Heart left ventricle (tissue), 16 donors: ENCODE measurements at regions not wholly inside any gene's neighbourhood (a gene's known extent, or its start where the extent isn't known, plus 50 kb on each side); places are given as distances from the start of the nearest gene placed in this dataset.

Source experiments
- ATAC-seq, 4 donors: fragments of 200-7000 bp; cut with Tn5 transposase; one replicate each; pipeline ENCODE4 v1.9.1; 2020 to 2022; ENCODE audit warnings: moderate library complexity in 4 of 4, mild to moderate bottlenecking in 3 of 4, moderate number of reproducible peaks in 1 of 4
- DNase-seq, 5 donors: peaks; one replicate each; pipeline ENCODE4 v3.0.0-alpha.2; 2020
- H3K27ac ChIP-seq, 12 donors: fragments of 200-600 bp; sonication (generic) in 4 of 12; one replicate each; pipeline versions ENCODE4 v1.5.0 to v1.8.0; 2016 to 2022; ENCODE audit warnings: mild to moderate bottlenecking in 2 of 12
- H3K27me3 ChIP-seq, 9 donors: fragments of 200-600 bp; sonication (generic) in 2 of 9; one replicate each; pipeline versions ENCODE4 v1.5.1 to v1.8.0; 2016 to 2022; ENCODE audit warnings: mild to moderate bottlenecking in 3 of 9
- H3K36me3 ChIP-seq, 9 donors: fragments of 200-600 bp; sonication (generic) in 2 of 9; one replicate each; pipeline versions ENCODE4 v1.5.0 to v1.8.0; 2018 to 2022; ENCODE audit warnings: mild to moderate bottlenecking in 2 of 9
- H3K4me1 ChIP-seq, 12 donors: fragments of 200-600 bp; sonication (generic) in 4 of 12; one replicate each; pipeline versions ENCODE4 v1.5.0 to v1.8.0; 2016 to 2022; ENCODE audit warnings: mild to moderate bottlenecking in 3 of 12
- H3K4me3 ChIP-seq, 12 donors: fragments of 200-600 bp; sonication (generic) in 4 of 12; one replicate each; pipeline versions ENCODE4 v1.5.0 to v1.8.0; 2017 to 2022; ENCODE audit warnings: mild to moderate bottlenecking in 9 of 12, moderate library complexity in 4 of 12
- H3K9me3 ChIP-seq, 12 donors: fragments of 200-600 bp; sonication (generic) in 4 of 12; one replicate each; pipeline versions ENCODE4 v1.5.0 to v1.8.0; 2016 to 2022; ENCODE audit warnings: mild to moderate bottlenecking in 1 of 12
- POLR2A ChIP-seq, 2 donors: fragments of 450-650 bp; IDR thresholded peaks; one replicate each; pipeline ENCODE4 v1.6.1; 2017; ENCODE audit warnings: antibody characterized with exemption in 2 of 2, mild to moderate bottlenecking in 2 of 2, moderate library complexity in 2 of 2
- WGBS, 4 donors: extraction: QIAGEN DNeasy Blood & Tissue Kit in 2 of 4; methylation state at CpG; one replicate each; pipeline versions ENCODE4 v1.1.5 to v1.1.7; 2013 to 2018; 5-methylcytosine and 5-hydroxymethylcytosine counted together
- intact Hi-C, 10 donors: fragments of 100-400 bp; cut with DNase I; formaldehyde crosslinking; loops; one replicate each; pipeline versions ENCODE4 v1.11.1 to v1.14.2; 2022
- TF ChIP-seq, protein P1 (sequence below), 12 donors: fragments of 200-600 bp; sonication (generic) in 4 of 12; IDR thresholded peaks; one replicate each; pipeline versions ENCODE4 v1.5.0 to v1.8.0; 2018 to 2022; ENCODE audit warnings: antibody characterized with exemption in 12 of 12, mild to moderate bottlenecking in 5 of 12
- donor health status: ischemic (EF 13 %, LVEDD 7.1; RV severe dilation, severe dysfunction).
- donor health status: healthy with polysubstance abuse.
- donor health status: DM: no; HTN: yes; CAD: no.
- donor health status: DM: no; HTN: no; CAD: no.
- donor health status: ischemic (EF 25% LVEDD 6.9; RV normal size, moderate dysfunction).
- donor health status: ischemic (EF 25% LVEDD 5.7; RV mildly dilated, moderate dysfunction).
- donor health status: healthy.
- donor health status: DM: yes; HTN: yes; CAD: no.
- donor health status: ischemic (EF 35%, LVEDD 5.7; RV mildly dilated, moderate dysfunction).
- donor health status: nonischemic (EF 11% LVEDD 7.7; RV severe dilation, severe dysfunction).
- donor health status: DM: yes; HTN: yes; CAD: no.
- donor health status: PGD.
- donor health status: ischemic (EF 29% LVEDD 5.4; RV normal size, mild dysfunction).
- donor health status: nonischemic (EF 23%, LVEDD 6.1; RV moderate dilation, normal function).

GRCh38 chr15:29890336-29891095, 68.2 kb upstream of the TJP1 start:
- Histone ChIP-seq H3K27ac (peak overlapping the region in 6 of 12 donors; percentile 3 to 77 (median 32)), H3K4me3 (peak overlapping the region in 1 of 12 donors; percentile 24)

GRCh38 chr15:29889542-29890329, 67.5 kb upstream of the TJP1 start:
- H3K9me3 ChIP-seq, result peaks cover 0 to 5% (median 0%) of the 10 kb centered on the region in 12 donors
- TF ChIP-seq, protein P1, sequence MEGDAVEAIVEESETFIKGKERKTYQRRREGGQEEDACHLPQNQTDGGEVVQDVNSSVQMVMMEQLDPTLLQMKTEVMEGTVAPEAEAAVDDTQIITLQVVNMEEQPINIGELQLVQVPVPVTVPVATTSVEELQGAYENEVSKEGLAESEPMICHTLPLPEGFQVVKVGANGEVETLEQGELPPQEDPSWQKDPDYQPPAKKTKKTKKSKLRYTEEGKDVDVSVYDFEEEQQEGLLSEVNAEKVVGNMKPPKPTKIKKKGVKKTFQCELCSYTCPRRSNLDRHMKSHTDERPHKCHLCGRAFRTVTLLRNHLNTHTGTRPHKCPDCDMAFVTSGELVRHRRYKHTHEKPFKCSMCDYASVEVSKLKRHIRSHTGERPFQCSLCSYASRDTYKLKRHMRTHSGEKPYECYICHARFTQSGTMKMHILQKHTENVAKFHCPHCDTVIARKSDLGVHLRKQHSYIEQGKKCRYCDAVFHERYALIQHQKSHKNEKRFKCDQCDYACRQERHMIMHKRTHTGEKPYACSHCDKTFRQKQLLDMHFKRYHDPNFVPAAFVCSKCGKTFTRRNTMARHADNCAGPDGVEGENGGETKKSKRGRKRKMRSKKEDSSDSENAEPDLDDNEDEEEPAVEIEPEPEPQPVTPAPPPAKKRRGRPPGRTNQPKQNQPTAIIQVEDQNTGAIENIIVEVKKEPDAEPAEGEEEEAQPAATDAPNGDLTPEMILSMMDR (IDR thresholded peaks at IDR 0.05), result no peak
- no peak for TF ChIP-seq POLR2A (IDR thresholded peaks at IDR 0.05)
- H3K27ac ChIP-seq, result peak overlapping the region in 9 of 12 donors; percentile 3 to 77 (median 43)
- peak overlapping the region in 1 of 12 donors; percentile 24 for H3K4me3 ChIP-seq
- H3K36me3 ChIP-seq, result no peaks in the 10 kb centered on the region
- 43 to 59% (median 50%) methylated on average over 11 of the region's 11 CpGs for WGBS, 4 donors
- DNase-seq (no peak), ATAC-seq (peak; percentile 57 to 68 (median 60))
- H3K27me3 ChIP-seq, result no peaks in the 10 kb centered on the region
- H3K4me1 ChIP-seq, result peaks cover 0 to 37% (median 19%) of the 10 kb centered on the region in 12 donors
- intact Hi-C loops, result no loop called here

More at GRCh38 chr15:29890336-29891095, 68.2 kb upstream of the TJP1 start:
- TF ChIP-seq, protein P1 (IDR thresholded peaks at IDR 0.05), result no peak
- TF ChIP-seq POLR2A (IDR thresholded peaks at IDR 0.05), result no peak
- no peaks in the 10 kb centered on the region for H3K27me3 ChIP-seq
- peaks cover 0 to 31% (median 15%) of the 10 kb centered on the region in 12 donors for H3K4me1 ChIP-seq
- intact Hi-C loops, result no loop called here
- no peaks in the 10 kb centered on the region for H3K36me3 ChIP-seq
- ATAC-seq, result no peak
- H3K9me3 ChIP-seq, result peaks cover 0 to 5% (median 0%) of the 10 kb centered on the region in 12 donors
- DNase-seq, result no peak
- 55 to 75% (median 66%) methylated on average over 6 of the region's 6 CpGs for WGBS, 4 donors

DNA sequence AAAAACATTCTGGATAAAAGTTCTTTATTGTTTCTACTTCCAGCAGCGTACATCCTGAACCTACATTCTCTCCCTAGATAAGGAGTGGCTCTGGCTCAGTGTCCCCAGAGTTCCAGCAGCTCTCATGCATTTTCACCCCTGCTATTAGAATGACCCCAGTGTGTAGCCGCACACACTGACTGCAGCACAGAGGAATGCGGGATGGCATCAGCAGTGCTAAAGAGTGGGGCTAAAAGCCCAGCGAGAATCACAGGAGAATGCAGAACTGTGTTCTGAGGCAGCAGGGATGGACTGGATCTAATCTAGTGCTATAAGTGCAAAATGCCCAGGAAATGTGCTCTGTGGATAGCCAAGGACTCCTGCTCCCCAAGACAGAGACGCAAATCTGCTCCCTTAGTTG, 66.4 kb upstream of the TJP1 start:
- ATAC-seq (peak; percentile 90 to 94 (median 92)), DNase-seq (peak in 4 of 5 donors; percentile 35 to 58 (median 48))
- Histone ChIP-seq H3K36me3 (no peaks in the 10 kb centered on the region), H3K27me3 (no peaks in the 10 kb centered on the region), H3K9me3 (peaks cover 0 to 5% (median 0%) of the 10 kb centered on the region in 12 donors), H3K4me1 (peaks cover 0 to 47% (median 24%) of the 10 kb centered on the region in 12 donors), H3K27ac (peak overlapping the region in 9 of 12 donors; percentile 17 to 77 (median 61)), H3K4me3 (no peak overlapping the region)
- TF ChIP-seq, protein P1 (IDR thresholded peaks at IDR 0.05), result no peak
- TF ChIP-seq POLR2A (IDR thresholded peaks at IDR 0.05), result no peak
- 23 to 33% (median 28%) methylated on average over 5 of the region's 5 CpGs for WGBS, 4 donors
- intact Hi-C loops, result no loop called here

DNA sequence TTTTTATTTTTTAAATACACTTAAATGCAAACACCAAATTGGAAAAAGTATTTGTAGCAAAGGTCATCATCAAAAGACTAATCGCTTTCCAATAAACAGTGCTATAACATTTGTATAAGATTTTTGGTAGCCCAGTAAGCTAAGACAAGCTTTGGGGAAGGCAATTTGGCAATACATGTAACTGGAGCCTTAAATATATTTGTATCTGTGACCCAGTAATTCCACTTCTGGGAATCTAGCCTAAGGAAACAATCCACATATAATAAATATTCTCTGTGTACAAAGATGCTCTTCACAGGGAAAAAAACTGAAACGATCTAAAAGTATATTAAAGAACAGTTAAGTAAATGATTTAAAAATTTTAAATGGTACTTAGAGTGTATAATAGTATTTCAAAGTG, 65.5 kb upstream of the TJP1 start:
- Histone ChIP-seq H3K4me3 (no peak overlapping the region), H3K27ac (peak overlapping the region in 2 of 12 donors; percentile 34 to 61), H3K36me3 (no peaks in the 10 kb centered on the region), H3K9me3 (peaks cover 0 to 5% (median 0%) of the 10 kb centered on the region in 12 donors), H3K27me3 (no peaks in the 10 kb centered on the region), H3K4me1 (peaks cover 0 to 54% (median 30%) of the 10 kb centered on the region in 12 donors)
- DNase-seq, result no peak
- no peak for ATAC-seq
- no peak for TF ChIP-seq POLR2A (IDR thresholded peaks at IDR 0.05)
- TF ChIP-seq, protein P1 (IDR thresholded peaks at IDR 0.05), result no peak
- WGBS, 4 donors, result 70 to 83% (median 77%) methylated on average over 2 of the region's 2 CpGs
- intact Hi-C loops, result no loop called here
